Right lobe of liver (tissue), 4 donors: ENCODE measurements at regions not wholly inside any gene's neighbourhood (a gene's known extent, or its start where the extent isn't known, plus 50 kb on each side); places are given as distances from the start of the nearest gene placed in this dataset.

Experiments used
- CTCF ChIP-seq, 4 donors: fragments of 200-600 bp in 3 of 4; fragments of 450-650 bp in 1 of 4; IDR thresholded peaks; one replicate each; pipeline versions ENCODE4 v1.5.1 to v1.8.0; 2016 to 2022; ENCODE audit warnings: antibody characterized with exemption in 4 of 4, mild to moderate bottlenecking in 2 of 4
- POLR2A ChIP-seq: fragments of 450-650 bp; IDR thresholded peaks from one replicate; pipeline ENCODE4 v1.6.1; 2017; ENCODE audit warnings: antibody characterized with exemption, mild to moderate bottlenecking
- donor health status: DM: no; HTN: no; CAD: no.
- donor health status: DM: no; HTN: no; CAD: no.
- donor health status: DM: no; HTN: yes; CAD: no.

GRCh38 chr5:32928761-32929160, 217.6 kb downstream of the NPR3 start:
- no peak for TF ChIP-seq CTCF (IDR thresholded peaks at IDR 0.05)
- no peak for TF ChIP-seq POLR2A
